H1 (cell line): ENCODE measurements at regions not wholly inside any gene's neighbourhood (a gene's known extent, or its start where the extent isn't known, plus 50 kb on each side); places are given as distances from the start of the nearest gene placed in this dataset.

Source experiments
- CTCF ChIA-PET: fragments of 300-600 bp; sonication (Branson Sonifier 250); formaldehyde crosslinking; loops from one replicate; lab custom pipeline; 2021; ENCODE audit not compliant: partially characterized antibody; lab: Charles Lee
- POLR2A ChIA-PET: fragments of 300-600 bp; sonication (Branson Sonifier 250); formaldehyde crosslinking; loops from one replicate; lab custom pipeline; 2021; ENCODE audit warnings: inconsistent platforms; ENCODE audit not compliant: partially characterized antibody; lab: Charles Lee
- DNase-seq, 2 experiments: peaks; one replicate each; pipeline versions ENCODE4 v3.0.0 to v3.0.0-alpha.2; 2010 to 2022; ENCODE audit warnings: low spot score in 2 of 2, low read depth in 1 of 2, mixed read lengths in 1 of 2
- FAIRE-seq: peaks from 2 replicates; lab custom pipeline; 2011; peaks lifted over from hg19 to GRCh38; lab: Jason Lieb, UNC
- H2AFZ ChIP-seq: 2 replicates; pipeline ENCODE4 v1.8.1; 2012; ENCODE audit warnings: low read length, inconsistent platforms
- H2AK5ac ChIP-seq: 2 replicates; pipeline ENCODE4 v1.6.1; 2013; ENCODE audit warnings: low read depth, low read length
- H2BK120ac ChIP-seq: replicated peaks from 2 replicates; pipeline ENCODE3; 2013; ENCODE audit warnings: low read depth, low read length, inconsistent platforms
- H2BK12ac ChIP-seq: 2 replicates; pipeline ENCODE4 v1.6.1; 2013; ENCODE audit warnings: low read depth, low read length
- H2BK15ac ChIP-seq: 2 replicates; pipeline ENCODE4 v1.6.1; 2013; ENCODE audit warnings: low read length
- H2BK20ac ChIP-seq: 2 replicates; pipeline ENCODE4 v1.6.1; 2013; ENCODE audit warnings: low read length
- H2BK5ac ChIP-seq: 2 replicates; pipeline ENCODE4 v1.6.1; 2013; ENCODE audit warnings: low read depth, low read length
- H3K14ac ChIP-seq: 2 replicates; pipeline ENCODE4 v1.6.1; 2013; ENCODE audit warnings: inconsistent platforms; ENCODE audit not compliant: insufficient read length
- H3K18ac ChIP-seq: 2 replicates; pipeline ENCODE4 v1.6.1; 2013; ENCODE audit warnings: low read length; ENCODE audit errors: extremely low read depth
- H3K23ac ChIP-seq: 2 replicates; pipeline ENCODE4 v1.6.1; 2013; ENCODE audit warnings: inconsistent platforms; ENCODE audit not compliant: insufficient read length
- H3K23me2 ChIP-seq: 2 replicates; pipeline ENCODE4 v1.6.1; 2013; ENCODE audit warnings: low read depth, low read length
- H3K27ac ChIP-seq: 2 replicates; pipeline ENCODE4 v1.6.1; 2011; ENCODE audit warnings: low read depth, low read length, inconsistent platforms
- H3K27me3 ChIP-seq, 4 experiments: replicated peaks in 1 of 4; 1 replicate in 1 of 4; 2 replicates in 3 of 4; pipeline versions ENCODE4 v1.6.1 to v1.8.1; 2011 to 2013; ENCODE audit warnings: low read length in 3 of 4, mild to moderate bottlenecking in 3 of 4, inconsistent platforms in 2 of 4, mixed read lengths in 2 of 4, moderate library complexity in 1 of 4; ENCODE audit not compliant: control insufficient read depth in 3 of 4, insufficient read depth in 3 of 4; ENCODE audit errors: extremely low read depth in 1 of 4
- H3K36me3 ChIP-seq, 4 experiments: 2 replicates each; pipeline versions ENCODE4 v1.6.1 to v1.8.1; 2011 to 2013; ENCODE audit warnings: mild to moderate bottlenecking in 4 of 4, low read length in 3 of 4, moderate library complexity in 2 of 4, control low read depth in 1 of 4, inconsistent platforms in 1 of 4; ENCODE audit not compliant: insufficient read depth in 4 of 4, control insufficient read depth in 2 of 4
- H3K4ac ChIP-seq: replicated peaks from 2 replicates; pipeline ENCODE3; 2013; ENCODE audit warnings: low read length, low read depth, mixed read lengths, inconsistent platforms; ENCODE audit not compliant: insufficient read length
- H3K4me1 ChIP-seq, 4 experiments: replicated peaks in 1 of 4; 1 replicate in 1 of 4; 2 replicates in 3 of 4; pipeline versions ENCODE4 v1.6.1 to v1.8.1; 2011 to 2013; ENCODE audit warnings: low read length in 3 of 4, inconsistent platforms in 2 of 4, mixed read lengths in 1 of 4; ENCODE audit not compliant: insufficient read depth in 4 of 4, control insufficient read depth in 3 of 4
- H3K4me2 ChIP-seq, 2 experiments: 2 replicates each; pipeline versions ENCODE4 v1.6.1 to v1.8.1; 2011 to 2013; ENCODE audit warnings: low read depth in 2 of 2, low read length in 2 of 2, control low read depth in 1 of 2, inconsistent platforms in 1 of 2, mild to moderate bottlenecking in 1 of 2; ENCODE audit not compliant: insufficient read depth in 1 of 2
- H3K4me3 ChIP-seq, 4 experiments: fragments of 200-600, 300-600 bp in 1 of 4; sonication (generic), shearing (Covaris generic), sonication (Bioruptor Twin) in 1 of 4; 2 replicates each; pipeline versions ENCODE4 v1.5.1 to v1.8.1; 2011 to 2016; ENCODE audit warnings: low read length in 4 of 4, low read depth in 3 of 4, control low read depth in 2 of 4, inconsistent platforms in 2 of 4, mild to moderate bottlenecking in 2 of 4, mixed read lengths in 1 of 4, moderate library complexity in 1 of 4; ENCODE audit not compliant: insufficient read depth in 2 of 4; ENCODE audit errors: extremely low read depth in 1 of 4
- H3K56ac ChIP-seq: replicated peaks from 2 replicates; pipeline ENCODE3; 2013; ENCODE audit warnings: low read depth, mild to moderate bottlenecking, mixed read lengths, low read length, inconsistent platforms; ENCODE audit not compliant: insufficient read length
- H3K79me1 ChIP-seq: 2 replicates; pipeline ENCODE4 v1.6.1; 2013; ENCODE audit warnings: low read depth, low read length, control low read depth
- H3K79me2 ChIP-seq, 2 experiments: 2 replicates each; pipeline versions ENCODE4 v1.6.1 to v1.8.1; 2012 to 2013; ENCODE audit warnings: low read length in 2 of 2, mild to moderate bottlenecking in 2 of 2, inconsistent platforms in 1 of 2; ENCODE audit not compliant: insufficient read depth in 2 of 2, control insufficient read depth in 1 of 2
- H3K9ac ChIP-seq, 4 experiments: replicated peaks in 1 of 4; 1 replicate in 1 of 4; 2 replicates in 3 of 4; pipeline versions ENCODE4 v1.6.1 to v1.8.1; 2011 to 2013; ENCODE audit warnings: low read depth in 3 of 4, low read length in 3 of 4, control low read depth in 2 of 4, mild to moderate bottlenecking in 2 of 4, moderate library complexity in 2 of 4, inconsistent platforms in 1 of 4; ENCODE audit errors: extremely low read depth in 1 of 4
- H3K9me3 ChIP-seq, 2 experiments: 2 replicates each; pipeline versions ENCODE4 v1.6.1 to v1.8.1; 2012 to 2013; ENCODE audit warnings: mild to moderate bottlenecking in 2 of 2, moderate library complexity in 2 of 2, control low read depth in 1 of 2, inconsistent platforms in 1 of 2, low read depth in 1 of 2, low read length in 1 of 2, mixed read lengths in 1 of 2; ENCODE audit not compliant: insufficient read depth in 2 of 2
- H4K20me1 ChIP-seq, 2 experiments: replicated peaks in 1 of 2; 2 replicates each; pipeline versions ENCODE3 to v1.8.1; 2011 to 2013; ENCODE audit warnings: inconsistent platforms in 2 of 2, low read length in 2 of 2, mild to moderate bottlenecking in 1 of 2; ENCODE audit not compliant: insufficient read depth in 2 of 2, control insufficient read depth in 1 of 2
- H4K5ac ChIP-seq: 2 replicates; pipeline ENCODE4 v1.6.1; 2013; ENCODE audit warnings: low read length, low read depth, mixed read lengths, inconsistent platforms; ENCODE audit not compliant: insufficient read length
- H4K8ac ChIP-seq: 2 replicates; pipeline ENCODE4 v1.8.0; 2013; ENCODE audit warnings: mild to moderate bottlenecking, moderate library complexity, low read length, inconsistent platforms; ENCODE audit not compliant: insufficient read depth; ENCODE audit errors: extremely low read depth
- H4K91ac ChIP-seq: replicated peaks from 2 replicates; pipeline ENCODE3; 2013; ENCODE audit warnings: low read length, mixed read lengths, inconsistent platforms; ENCODE audit not compliant: insufficient read length
- BACH1 ChIP-seq: IDR thresholded peaks from 2 replicates; pipeline ENCODE4 v1.6.1; 2012; ENCODE audit warnings: low read length, improper control_type of control experiment
- CTCF ChIP-seq, 3 experiments: IDR thresholded peaks; 1 replicate in 2 of 3; 2 replicates in 1 of 3; pipeline versions ENCODE4 v1.5.1 to v1.6.1; 2011; ENCODE audit warnings: low read length in 3 of 3, mild to moderate bottlenecking in 3 of 3, inconsistent platforms in 2 of 3, low read depth in 1 of 3, moderate library complexity in 1 of 3; ENCODE audit not compliant: insufficient read depth in 1 of 3; ENCODE audit errors: control extremely low read depth in 1 of 3
- SP4 ChIP-seq: IDR thresholded peaks from 2 replicates; pipeline ENCODE4 v1.6.1; 2012; ENCODE audit warnings: low read length, inconsistent platforms
- ZNF274 ChIP-seq: IDR thresholded peaks from 2 replicates; pipeline ENCODE4 v1.7.0; 2012; ENCODE audit warnings: low read length, borderline replicate concordance; ENCODE audit errors: extremely low read depth
- WGBS, 2 experiments: shearing (Covaris generic) in 1 of 2; methylation state at CpG; one replicate each; pipeline versions ENCODE4 v1.1.6 to v1.1.7; 2013 to 2015; ENCODE audit warnings: low lambda C conversion rate in 2 of 2, mixed read lengths in 2 of 2, inconsistent platforms in 1 of 2, low coverage in 1 of 2, missing lambda C conversion rate in 1 of 2; ENCODE audit not compliant: insufficient replicate concordance in 2 of 2, insufficient coverage in 1 of 2, insufficient read length in 1 of 2; ENCODE audit errors: extremely low coverage in 1 of 2, missing lambda C conversion rate in 1 of 2; 5-methylcytosine and 5-hydroxymethylcytosine counted together

DNA sequence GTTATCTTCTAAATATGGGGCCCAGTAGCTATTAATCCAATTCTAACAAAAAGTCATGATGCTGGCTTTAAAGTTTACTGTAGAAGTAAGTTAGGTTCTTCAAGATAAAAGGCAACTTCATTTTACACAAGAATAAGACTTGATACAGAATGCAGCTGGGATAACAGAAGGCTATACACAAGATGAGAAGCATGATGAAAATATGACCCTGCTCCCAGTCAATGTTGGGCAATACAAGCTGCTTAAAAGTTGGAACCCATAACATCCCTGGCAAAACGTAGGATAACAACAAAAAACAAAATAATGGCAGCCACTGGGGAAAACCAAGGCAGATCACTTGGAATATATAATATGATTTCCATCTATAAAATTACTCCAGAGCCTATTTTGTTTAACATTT is 87.6 kb upstream of the RSPO3 start:
- Histone ChIP-seq H3K4me3 (no peak overlapping the region), H3K79me2 (no peaks in the 10 kb centered on the region), H3K23me2 (no peaks in the 10 kb centered on the region), H3K56ac (no peak overlapping the region), H3K27me3 (no peaks in the 10 kb centered on the region), H2BK12ac (no peak overlapping the region), H2BK5ac (no peak overlapping the region), H4K91ac (no peak overlapping the region), H3K27ac (no peak overlapping the region), H2BK120ac (no peak overlapping the region), H4K5ac (no peak overlapping the region), H3K4ac (no peak overlapping the region), H3K36me3 (no peaks in the 10 kb centered on the region), H3K4me2 (no peak overlapping the region), H3K9me3 (no peaks in the 10 kb centered on the region), H3K23ac (no peak overlapping the region), H4K20me1 (no peaks in the 10 kb centered on the region), H3K9ac (no peak overlapping the region), H2AK5ac (no peak overlapping the region), H3K79me1 (no peaks in the 10 kb centered on the region), H4K8ac (no peak overlapping the region), H2BK15ac (no peak overlapping the region), H3K4me1 (no peaks in the 10 kb centered on the region), H2AFZ (no peak overlapping the region), H2BK20ac (no peak overlapping the region), H3K18ac (no peak overlapping the region), H3K14ac (no peak overlapping the region)
- ChIA-PET CTCF (interaction anchor here (1.0 kb wide), 1 partner anchor 13 kb away, joined by 3 read pairs; no protein-coding TSS in a partner anchor), POLR2A (no interaction called here)
- FAIRE-seq (no peak), DNase-seq (no peak)
- 100% methylated on average over 1 of the region's 1 CpG; no CpG with 5 or more reads in 1 of the 2 experiments for WGBS, 2 experiments
- TF ChIP-seq CTCF (IDR thresholded peaks at IDR 0.05; ENCODE audit: control extremely low read depth in 1 of 3, insufficient read depth in 1 of 3, low read depth in 1 of 3, low read length in 3 of 3) (no peak), BACH1 (no peak), SP4 (no peak), ZNF274 (no peak)
